Muscle layer of colon (tissue), 2 donors: ENCODE measurements at regions not wholly inside any gene's neighbourhood (a gene's known extent, or its start where the extent isn't known, plus 50 kb on each side); places are given as distances from the start of the nearest gene placed in this dataset.

Experiments
- H3K27ac ChIP-seq: one replicate; pipeline ENCODE4 v1.7.0; 2013; ENCODE audit warnings: low read depth, mild to moderate bottlenecking, low read length, moderate library complexity
- H3K27me3 ChIP-seq, 2 donors: one replicate each; pipeline ENCODE4 v1.7.0; 2013; ENCODE audit warnings: low read length in 2 of 2, mild to moderate bottlenecking in 2 of 2; ENCODE audit not compliant: insufficient read depth in 2 of 2, control insufficient read depth in 1 of 2
- H3K36me3 ChIP-seq: one replicate; pipeline ENCODE4 v1.7.0; 2013; ENCODE audit warnings: mild to moderate bottlenecking, low read length; ENCODE audit not compliant: insufficient read depth
- H3K4me1 ChIP-seq: one replicate; pipeline ENCODE4 v1.7.0; 2013; ENCODE audit warnings: mild to moderate bottlenecking, low read length; ENCODE audit not compliant: insufficient read depth
- H3K4me3 ChIP-seq, 2 donors: one replicate each; pipeline ENCODE4 v1.7.0; 2013; ENCODE audit warnings: low read length in 2 of 2, low read depth in 1 of 2, mild to moderate bottlenecking in 1 of 2, moderate library complexity in 1 of 2
- H3K9ac ChIP-seq: one replicate; pipeline ENCODE4 v1.7.0; 2013; ENCODE audit warnings: low read length
- H3K9me3 ChIP-seq: one replicate; pipeline ENCODE4 v1.7.0; 2013; ENCODE audit warnings: mild to moderate bottlenecking, low read length
- donor health status: abdominal sarcoma.
- donor health status: Adenocarcinoma of cecum.

- Histone ChIP-seq H3K27me3 (no peaks in the 10 kb centered on the region), H3K9ac (no peak overlapping the region), H3K4me1 (no peaks in the 10 kb centered on the region), H3K36me3 (no peaks in the 10 kb centered on the region), H3K4me3 (no peak overlapping the region), H3K27ac (no peak overlapping the region), H3K9me3 (no peaks in the 10 kb centered on the region)
Measured at GRCh38 chr2:122186761-122187222, 431.3 kb downstream of the TSN start.

DNA sequence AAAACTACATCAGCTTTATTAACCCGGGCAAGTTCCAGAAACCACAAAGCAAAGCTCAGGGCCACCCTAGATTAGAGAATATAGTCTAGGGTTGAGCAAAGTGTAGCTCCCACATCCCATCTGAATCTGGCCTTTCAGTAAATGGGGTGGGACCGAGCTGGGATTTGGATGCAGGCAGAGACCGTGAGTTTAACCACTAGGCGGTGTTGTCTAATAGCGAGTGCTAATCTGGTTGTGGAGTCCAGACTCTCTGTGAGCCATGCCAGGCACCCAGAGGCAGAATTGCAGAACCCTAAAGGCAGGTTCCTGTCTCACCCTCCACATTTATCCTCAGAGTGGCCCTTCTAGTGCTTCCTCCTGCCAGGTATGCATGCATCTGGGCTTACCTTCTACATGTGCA is 435.9 kb downstream of the TSN start:
- no peaks in the 10 kb centered on the region for H3K9me3 ChIP-seq
- H3K4me1 ChIP-seq, result no peaks in the 10 kb centered on the region
- no peak overlapping the region for H3K4me3 ChIP-seq
- no peaks in the 10 kb centered on the region for H3K36me3 ChIP-seq
- H3K27ac ChIP-seq, result no peak overlapping the region
- H3K27me3 ChIP-seq, result no peaks in the 10 kb centered on the region
- no peak overlapping the region for H3K9ac ChIP-seq

GRCh38 chr2:122193622-122194021 is 438.2 kb downstream of the TSN start:
- Histone ChIP-seq H3K4me3 (no peak overlapping the region), H3K27ac (no peak overlapping the region), H3K9me3 (no peaks in the 10 kb centered on the region), H3K36me3 (no peaks in the 10 kb centered on the region), H3K27me3 (no peaks in the 10 kb centered on the region), H3K4me1 (no peaks in the 10 kb centered on the region), H3K9ac (no peak overlapping the region)

DNA sequence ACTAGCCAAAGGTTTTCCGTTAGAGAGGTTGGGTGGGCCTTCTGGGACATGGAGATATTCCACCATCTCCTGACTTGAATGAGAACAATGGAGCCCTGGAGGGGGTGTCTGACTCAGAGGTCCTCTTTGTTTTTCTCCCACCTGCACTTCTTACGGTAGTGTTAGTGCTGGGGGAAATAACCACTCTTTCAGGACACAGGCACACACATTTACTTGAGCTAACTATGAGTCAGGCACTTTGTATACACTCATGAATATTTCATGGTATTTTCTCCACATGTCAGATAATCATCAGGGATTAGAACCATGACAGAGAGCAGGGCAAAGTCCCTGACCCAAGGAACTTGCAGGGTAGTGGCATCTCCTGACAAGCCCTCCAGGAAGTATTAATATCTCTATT is 439.1 kb downstream of the TSN start:
- no peaks in the 10 kb centered on the region for H3K9me3 ChIP-seq
- H3K9ac ChIP-seq, result no peak overlapping the region
- H3K27me3 ChIP-seq, result no peaks in the 10 kb centered on the region
- H3K4me3 ChIP-seq, result no peak overlapping the region
- H3K4me1 ChIP-seq, result no peaks in the 10 kb centered on the region
- no peak overlapping the region for H3K27ac ChIP-seq
- no peaks in the 10 kb centered on the region for H3K36me3 ChIP-seq

- no peak overlapping the region for H3K27ac ChIP-seq
Measured at GRCh38 chr2:122203523-122203922, 448.1 kb downstream of the TSN start.

GRCh38 chr2:122205641-122206040 is 450.2 kb downstream of the TSN start:
- no peaks in the 10 kb centered on the region for H3K9me3 ChIP-seq
- no peak overlapping the region for H3K27ac ChIP-seq
- H3K4me3 ChIP-seq, result no peak overlapping the region
- no peaks in the 10 kb centered on the region for H3K4me1 ChIP-seq
- no peak overlapping the region for H3K9ac ChIP-seq
- H3K27me3 ChIP-seq, result no peaks in the 10 kb centered on the region
- H3K36me3 ChIP-seq, result no peaks in the 10 kb centered on the region

More at GRCh38 chr2:122203523-122203922, 448.1 kb downstream of the TSN start:
- Histone ChIP-seq H3K9ac (no peak overlapping the region), H3K27me3 (no peaks in the 10 kb centered on the region), H3K9me3 (no peaks in the 10 kb centered on the region), H3K4me3 (no peak overlapping the region), H3K4me1 (no peaks in the 10 kb centered on the region), H3K36me3 (no peaks in the 10 kb centered on the region)

DNA sequence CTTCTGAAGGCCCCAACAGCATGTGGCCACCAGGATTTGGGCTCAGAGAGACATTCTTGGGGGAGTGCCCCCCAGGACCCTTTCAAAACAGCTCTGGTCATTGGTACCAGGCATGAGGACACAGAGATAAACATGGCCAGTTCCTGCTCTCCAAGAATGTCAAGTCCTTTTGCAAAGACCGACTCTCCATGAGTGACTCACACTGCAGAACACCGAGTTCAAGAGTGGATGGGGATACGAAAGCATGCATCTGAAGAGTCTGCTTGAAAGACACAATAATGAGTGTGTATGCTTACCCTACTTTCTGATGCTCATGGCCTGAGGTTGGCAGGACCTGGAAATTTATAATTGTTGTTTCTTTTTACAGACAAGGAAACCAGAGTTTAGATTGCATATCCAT is 450.6 kb downstream of the TSN start:
- H3K9ac ChIP-seq, result no peak overlapping the region

DNA sequence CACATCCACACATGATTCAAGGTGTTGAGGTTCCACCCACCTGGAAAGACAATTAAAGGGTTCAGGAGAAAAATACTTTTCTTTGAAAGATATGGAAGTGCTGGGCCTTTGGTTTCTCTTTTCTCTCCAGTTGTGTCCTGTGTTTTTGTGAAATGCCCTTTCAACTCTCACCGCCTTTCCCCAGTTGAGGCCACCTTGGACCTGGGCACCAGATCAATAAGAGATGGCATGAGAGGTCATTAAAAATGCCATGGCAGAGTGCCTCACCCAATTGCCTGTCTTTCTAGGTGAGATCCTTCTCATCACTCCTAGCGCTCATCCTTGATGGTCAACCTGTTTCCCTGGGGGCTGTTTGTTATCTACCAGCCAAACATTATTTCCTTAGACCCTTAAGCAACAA is 453.9 kb downstream of the TSN start:
- Histone ChIP-seq H3K9me3 (no peaks in the 10 kb centered on the region), H3K4me1 (no peaks in the 10 kb centered on the region), H3K4me3 (no peak overlapping the region), H3K27me3 (no peaks in the 10 kb centered on the region), H3K27ac (no peak overlapping the region), H3K36me3 (no peaks in the 10 kb centered on the region), H3K9ac (no peak overlapping the region)

More for the DNA sequence above, 450.6 kb downstream of the TSN start:
- Histone ChIP-seq H3K9me3 (no peaks in the 10 kb centered on the region), H3K4me3 (no peak overlapping the region), H3K27me3 (no peaks in the 10 kb centered on the region), H3K36me3 (no peaks in the 10 kb centered on the region), H3K27ac (no peak overlapping the region), H3K4me1 (no peaks in the 10 kb centered on the region)

DNA sequence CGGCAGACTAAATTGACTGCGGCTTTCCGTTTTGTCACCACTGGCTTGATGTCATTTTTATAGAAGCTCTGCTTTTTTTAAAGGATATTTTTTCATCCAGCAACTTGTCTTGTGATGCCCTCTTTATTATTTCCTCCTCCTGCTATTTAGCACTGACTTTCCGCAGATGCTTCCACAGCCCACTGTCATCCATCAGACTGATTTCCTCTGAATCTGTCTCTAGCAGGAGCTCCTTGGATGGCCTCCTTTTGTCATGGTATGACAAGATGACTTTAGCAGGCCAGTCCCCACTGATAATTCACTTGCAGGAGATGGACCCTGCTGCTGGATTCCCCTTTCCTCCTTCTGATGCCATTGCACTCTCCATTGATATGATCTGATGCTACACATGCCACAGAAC is 454.6 kb downstream of the TSN start:
- H3K4me1 ChIP-seq, result no peaks in the 10 kb centered on the region
- no peak overlapping the region for H3K4me3 ChIP-seq
- H3K36me3 ChIP-seq, result no peaks in the 10 kb centered on the region
- H3K9me3 ChIP-seq, result no peaks in the 10 kb centered on the region
- H3K27me3 ChIP-seq, result no peaks in the 10 kb centered on the region
- no peak overlapping the region for H3K27ac ChIP-seq
- no peak overlapping the region for H3K9ac ChIP-seq

GRCh38 chr2:122210898-122211856 is 455.7 kb downstream of the TSN start:
- Histone ChIP-seq H3K4me3 (no peak overlapping the region), H3K4me1 (no peaks in the 10 kb centered on the region), H3K36me3 (no peaks in the 10 kb centered on the region), H3K9ac (no peak overlapping the region), H3K27ac (no peak overlapping the region), H3K9me3 (no peaks in the 10 kb centered on the region), H3K27me3 (no peaks in the 10 kb centered on the region)

- no peaks in the 10 kb centered on the region for H3K9me3 ChIP-seq
- no peaks in the 10 kb centered on the region for H3K27me3 ChIP-seq
- H3K27ac ChIP-seq, result no peak overlapping the region
- no peak overlapping the region for H3K9ac ChIP-seq
- H3K36me3 ChIP-seq, result no peaks in the 10 kb centered on the region
- no peak overlapping the region for H3K4me3 ChIP-seq
- H3K4me1 ChIP-seq, result no peaks in the 10 kb centered on the region
Measured at GRCh38 chr2:122213312-122213711, 457.9 kb downstream of the TSN start.

- H3K4me1 ChIP-seq, result no peaks in the 10 kb centered on the region
- H3K4me3 ChIP-seq, result no peak overlapping the region
- H3K36me3 ChIP-seq, result no peaks in the 10 kb centered on the region
- no peak overlapping the region for H3K27ac ChIP-seq
- no peaks in the 10 kb centered on the region for H3K9me3 ChIP-seq
- H3K27me3 ChIP-seq, result no peaks in the 10 kb centered on the region
- no peak overlapping the region for H3K9ac ChIP-seq
Measured at GRCh38 chr2:122216071-122216470, 460.6 kb downstream of the TSN start.
